Esophagus squamous epithelium (tissue), 4 donors: ENCODE measurements at regions not wholly inside any gene's neighbourhood (a gene's known extent, or its start where the extent isn't known, plus 50 kb on each side); places are given as distances from the start of the nearest gene placed in this dataset.

Experiments used
- POLR2A ChIP-seq, 4 donors: fragments of 450-650 bp; IDR thresholded peaks; one replicate each; pipeline ENCODE4 v1.6.1; 2017; ENCODE audit warnings: antibody characterized with exemption in 4 of 4, mild to moderate bottlenecking in 4 of 4, moderate library complexity in 3 of 4
- TF ChIP-seq, protein P1 (sequence below), 6 experiments: fragments of 450-650 bp in 4 of 6; fragments of 200-600 bp in 2 of 6; sonication (generic) in 2 of 6; IDR thresholded peaks; one replicate each; pipeline ENCODE4 v1.5.1; 2016 to 2019; ENCODE audit warnings: antibody characterized with exemption in 6 of 6, mild to moderate bottlenecking in 4 of 6, moderate library complexity in 4 of 6

DNA sequence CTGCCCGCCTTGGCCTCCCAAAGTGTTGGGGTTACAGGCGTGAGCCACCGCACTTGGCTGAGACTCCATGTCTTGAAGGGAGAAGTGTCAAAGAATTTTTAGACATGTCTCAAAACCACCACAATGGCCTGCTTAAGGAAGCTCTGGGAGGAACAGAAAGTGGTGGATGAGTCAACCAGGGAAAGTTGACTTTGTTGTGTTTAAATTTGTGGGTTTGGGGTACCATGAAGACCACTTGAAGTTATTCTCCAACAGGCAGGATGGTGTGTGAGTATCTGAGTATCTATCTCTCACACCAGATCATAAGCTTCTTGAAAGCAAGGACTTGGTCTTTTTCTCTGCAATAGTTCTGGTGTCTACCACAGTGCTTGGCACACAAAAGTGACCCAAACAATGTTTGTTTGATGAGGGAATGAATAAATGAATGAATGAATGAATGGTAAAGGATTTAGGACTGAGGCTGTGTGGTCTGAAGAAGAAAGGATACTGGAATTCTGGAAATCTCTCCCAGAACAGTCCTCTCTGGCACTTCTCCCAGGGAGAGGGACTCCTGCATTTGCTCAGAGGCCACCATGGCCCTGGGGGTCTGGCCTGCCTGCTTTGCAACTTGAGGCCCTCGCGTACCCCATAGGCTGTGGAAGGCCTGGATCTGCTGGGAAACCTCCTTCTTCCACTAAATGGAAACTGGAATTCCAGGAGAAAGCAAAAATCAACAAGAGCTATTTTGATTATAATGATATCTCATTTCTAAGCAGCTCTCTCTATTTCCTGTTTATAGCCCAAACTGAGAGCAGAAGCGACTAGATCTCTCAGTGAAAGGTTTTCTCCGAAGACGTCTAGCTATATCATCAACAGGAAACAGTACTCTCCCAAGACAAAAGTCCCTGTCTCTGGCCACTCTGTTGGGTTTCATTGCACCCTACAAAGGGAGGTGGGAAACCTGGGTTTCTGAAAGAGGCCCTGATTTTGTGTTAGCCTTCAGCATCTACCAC lies 187.9 kb downstream of the PALM2AKAP2 start:
- TF ChIP-seq, protein P1, sequence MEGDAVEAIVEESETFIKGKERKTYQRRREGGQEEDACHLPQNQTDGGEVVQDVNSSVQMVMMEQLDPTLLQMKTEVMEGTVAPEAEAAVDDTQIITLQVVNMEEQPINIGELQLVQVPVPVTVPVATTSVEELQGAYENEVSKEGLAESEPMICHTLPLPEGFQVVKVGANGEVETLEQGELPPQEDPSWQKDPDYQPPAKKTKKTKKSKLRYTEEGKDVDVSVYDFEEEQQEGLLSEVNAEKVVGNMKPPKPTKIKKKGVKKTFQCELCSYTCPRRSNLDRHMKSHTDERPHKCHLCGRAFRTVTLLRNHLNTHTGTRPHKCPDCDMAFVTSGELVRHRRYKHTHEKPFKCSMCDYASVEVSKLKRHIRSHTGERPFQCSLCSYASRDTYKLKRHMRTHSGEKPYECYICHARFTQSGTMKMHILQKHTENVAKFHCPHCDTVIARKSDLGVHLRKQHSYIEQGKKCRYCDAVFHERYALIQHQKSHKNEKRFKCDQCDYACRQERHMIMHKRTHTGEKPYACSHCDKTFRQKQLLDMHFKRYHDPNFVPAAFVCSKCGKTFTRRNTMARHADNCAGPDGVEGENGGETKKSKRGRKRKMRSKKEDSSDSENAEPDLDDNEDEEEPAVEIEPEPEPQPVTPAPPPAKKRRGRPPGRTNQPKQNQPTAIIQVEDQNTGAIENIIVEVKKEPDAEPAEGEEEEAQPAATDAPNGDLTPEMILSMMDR (IDR thresholded peaks at IDR 0.05): no peak
- TF ChIP-seq POLR2A (IDR thresholded peaks at IDR 0.05): no peak
